ENCODE measurements at regions not wholly inside any gene's neighbourhood (a gene's known extent, or its start where the extent isn't known, plus 50 kb on each side); places are given as distances from the start of the nearest gene placed in this dataset.

GRCh38 chr5:4883360-4883759, 256.8 kb upstream of the ADAMTS16 start:
- TF ChIP-seq, protein P1, sequence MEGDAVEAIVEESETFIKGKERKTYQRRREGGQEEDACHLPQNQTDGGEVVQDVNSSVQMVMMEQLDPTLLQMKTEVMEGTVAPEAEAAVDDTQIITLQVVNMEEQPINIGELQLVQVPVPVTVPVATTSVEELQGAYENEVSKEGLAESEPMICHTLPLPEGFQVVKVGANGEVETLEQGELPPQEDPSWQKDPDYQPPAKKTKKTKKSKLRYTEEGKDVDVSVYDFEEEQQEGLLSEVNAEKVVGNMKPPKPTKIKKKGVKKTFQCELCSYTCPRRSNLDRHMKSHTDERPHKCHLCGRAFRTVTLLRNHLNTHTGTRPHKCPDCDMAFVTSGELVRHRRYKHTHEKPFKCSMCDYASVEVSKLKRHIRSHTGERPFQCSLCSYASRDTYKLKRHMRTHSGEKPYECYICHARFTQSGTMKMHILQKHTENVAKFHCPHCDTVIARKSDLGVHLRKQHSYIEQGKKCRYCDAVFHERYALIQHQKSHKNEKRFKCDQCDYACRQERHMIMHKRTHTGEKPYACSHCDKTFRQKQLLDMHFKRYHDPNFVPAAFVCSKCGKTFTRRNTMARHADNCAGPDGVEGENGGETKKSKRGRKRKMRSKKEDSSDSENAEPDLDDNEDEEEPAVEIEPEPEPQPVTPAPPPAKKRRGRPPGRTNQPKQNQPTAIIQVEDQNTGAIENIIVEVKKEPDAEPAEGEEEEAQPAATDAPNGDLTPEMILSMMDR (conservative IDR thresholded peaks at IDR 0.05; ENCODE audit: low read length): no peak
- TF ChIP-seq EZH2phosphoT487 (IDR thresholded peaks at IDR 0.05; ENCODE audit: borderline replicate concordance, low read depth, low read length): no peak

Data from OCI-LY7 (cell line).